Endothelial cell (in vitro differentiated cells): ENCODE measurements at regions not wholly inside any gene's neighbourhood (a gene's known extent, or its start where the extent isn't known, plus 50 kb on each side); places are given as distances from the start of the nearest gene placed in this dataset.

Experiments
- DNase-seq: peaks from one replicate; pipeline ENCODE4 v3.0.0; 2021; ENCODE audit warnings: low spot score
- H3K27ac Mint-ChIP-seq: one replicate; pipeline ENCODE4 v1.8.0; 2021; ENCODE audit warnings: mixed read lengths, inconsistent platforms; ENCODE audit not compliant: unreplicated experiment
- H3K27me3 Mint-ChIP-seq: one replicate; pipeline ENCODE4 v1.8.0; 2021; ENCODE audit warnings: mild to moderate bottlenecking, moderate library complexity, mixed read lengths, inconsistent platforms; ENCODE audit not compliant: unreplicated experiment
- H3K36me3 Mint-ChIP-seq: one replicate; pipeline ENCODE4 v1.8.0; 2021; ENCODE audit warnings: mild to moderate bottlenecking, low read depth, mixed read lengths, inconsistent platforms; ENCODE audit not compliant: unreplicated experiment
- H3K4me1 Mint-ChIP-seq: one replicate; pipeline ENCODE4 v1.8.0; 2021; ENCODE audit warnings: mild to moderate bottlenecking, mixed read lengths, inconsistent platforms; ENCODE audit not compliant: unreplicated experiment
- H3K4me3 Mint-ChIP-seq: one replicate; pipeline ENCODE4 v1.8.0; 2021; ENCODE audit warnings: mild to moderate bottlenecking, mixed read lengths, inconsistent platforms; ENCODE audit not compliant: unreplicated experiment
- H3K9me3 Mint-ChIP-seq: one replicate; pipeline ENCODE4 v1.8.0; 2021; ENCODE audit warnings: mixed read lengths, inconsistent platforms; ENCODE audit not compliant: unreplicated experiment
- TF ChIP-seq, protein P1 (sequence below): fragments of 200-600 bp; sonication (generic); IDR thresholded peaks from one replicate; pipeline ENCODE4 v1.5.0; 2021; ENCODE audit warnings: antibody characterized with exemption; ENCODE audit not compliant: unreplicated experiment

- Mint-ChIP-seq H3K9me3 (no peaks in the 10 kb centered on the region), H3K36me3 (no peaks in the 10 kb centered on the region), H3K4me1 (peaks cover 10% of the 10 kb centered on the region), H3K27me3 (no peaks in the 10 kb centered on the region), H3K27ac (no peak overlapping the region), H3K4me3 (no peak overlapping the region)
- TF ChIP-seq, protein P1, sequence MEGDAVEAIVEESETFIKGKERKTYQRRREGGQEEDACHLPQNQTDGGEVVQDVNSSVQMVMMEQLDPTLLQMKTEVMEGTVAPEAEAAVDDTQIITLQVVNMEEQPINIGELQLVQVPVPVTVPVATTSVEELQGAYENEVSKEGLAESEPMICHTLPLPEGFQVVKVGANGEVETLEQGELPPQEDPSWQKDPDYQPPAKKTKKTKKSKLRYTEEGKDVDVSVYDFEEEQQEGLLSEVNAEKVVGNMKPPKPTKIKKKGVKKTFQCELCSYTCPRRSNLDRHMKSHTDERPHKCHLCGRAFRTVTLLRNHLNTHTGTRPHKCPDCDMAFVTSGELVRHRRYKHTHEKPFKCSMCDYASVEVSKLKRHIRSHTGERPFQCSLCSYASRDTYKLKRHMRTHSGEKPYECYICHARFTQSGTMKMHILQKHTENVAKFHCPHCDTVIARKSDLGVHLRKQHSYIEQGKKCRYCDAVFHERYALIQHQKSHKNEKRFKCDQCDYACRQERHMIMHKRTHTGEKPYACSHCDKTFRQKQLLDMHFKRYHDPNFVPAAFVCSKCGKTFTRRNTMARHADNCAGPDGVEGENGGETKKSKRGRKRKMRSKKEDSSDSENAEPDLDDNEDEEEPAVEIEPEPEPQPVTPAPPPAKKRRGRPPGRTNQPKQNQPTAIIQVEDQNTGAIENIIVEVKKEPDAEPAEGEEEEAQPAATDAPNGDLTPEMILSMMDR, result no peak
- no peak for DNase-seq
These were observed 91.4 kb upstream of the CHST9 start for GRCh38 chr18:27276479-27276878.

DNA sequence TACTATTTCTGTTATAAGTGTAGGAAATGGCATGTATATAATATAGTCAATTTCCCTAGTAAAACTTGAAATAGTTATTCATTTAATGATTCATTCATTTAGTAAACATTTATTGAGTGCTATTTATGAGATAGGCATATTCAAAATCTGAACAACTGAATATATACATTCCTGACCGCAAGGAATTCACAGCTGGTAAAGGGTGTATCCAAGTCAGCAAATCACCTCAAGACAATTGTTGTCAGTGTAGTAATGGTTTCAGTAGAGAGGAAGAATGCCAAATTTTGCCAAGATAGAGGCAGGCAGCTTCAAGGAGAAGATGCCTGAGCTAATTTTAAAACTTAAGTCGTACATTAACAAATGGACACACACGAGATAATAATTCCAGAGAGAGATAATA is 89.8 kb upstream of the CHST9 start:
- H3K36me3 Mint-ChIP-seq, result no peaks in the 10 kb centered on the region
- DNase-seq, result no peak
- H3K4me1 Mint-ChIP-seq, result peaks cover 10% of the 10 kb centered on the region
- H3K27me3 Mint-ChIP-seq, result no peaks in the 10 kb centered on the region
- H3K9me3 Mint-ChIP-seq, result no peaks in the 10 kb centered on the region
- no peak overlapping the region for H3K27ac Mint-ChIP-seq
- no peak overlapping the region for H3K4me3 Mint-ChIP-seq
- TF ChIP-seq, protein P1, result no peak

DNA sequence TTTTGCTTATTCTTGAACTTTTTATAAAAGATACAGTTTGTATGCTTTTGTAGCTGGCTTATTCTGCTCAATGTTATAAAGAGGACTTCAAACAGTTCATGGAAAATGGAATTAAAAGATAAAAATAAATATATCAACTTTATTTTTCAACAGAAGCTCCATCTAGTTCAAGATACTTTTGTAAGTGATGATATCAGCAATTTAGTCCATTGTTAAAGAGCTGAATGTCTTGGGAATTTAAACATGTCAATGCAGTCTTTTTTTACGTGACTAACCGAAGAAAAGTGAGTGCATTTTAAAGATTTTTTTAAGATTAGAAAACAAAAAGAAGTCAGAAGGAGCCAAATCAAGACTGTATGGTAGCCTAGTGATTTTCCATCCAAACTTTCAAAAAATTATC is 85.4 kb upstream of the CHST9 start:
- no peaks in the 10 kb centered on the region for H3K36me3 Mint-ChIP-seq
- H3K9me3 Mint-ChIP-seq, result no peaks in the 10 kb centered on the region
- DNase-seq, result no peak

GRCh38 chr18:27263369-27263768 is 78.3 kb upstream of the CHST9 start:
- Mint-ChIP-seq H3K27ac (no peak overlapping the region), H3K4me3 (no peak overlapping the region), H3K4me1 (no peaks in the 10 kb centered on the region), H3K36me3 (peaks cover 4% of the 10 kb centered on the region), H3K9me3 (no peaks in the 10 kb centered on the region), H3K27me3 (no peaks in the 10 kb centered on the region)
- DNase-seq, result no peak
- TF ChIP-seq, protein P1, result no peak

More for the DNA sequence above, 85.4 kb upstream of the CHST9 start:
- H3K4me1 Mint-ChIP-seq, result no peaks in the 10 kb centered on the region
- TF ChIP-seq, protein P1, result no peak
- H3K4me3 Mint-ChIP-seq, result no peak overlapping the region
- no peak overlapping the region for H3K27ac Mint-ChIP-seq
- H3K27me3 Mint-ChIP-seq, result no peaks in the 10 kb centered on the region

GRCh38 chr18:27261769-27262549 is 76.9 kb upstream of the CHST9 start:
- H3K36me3 Mint-ChIP-seq, result peaks cover 4% of the 10 kb centered on the region
- no peaks in the 10 kb centered on the region for H3K9me3 Mint-ChIP-seq
- TF ChIP-seq, protein P1, result no peak

More at GRCh38 chr18:27261769-27262549, 76.9 kb upstream of the CHST9 start:
- no peaks in the 10 kb centered on the region for H3K4me1 Mint-ChIP-seq
- no peak for DNase-seq
- H3K4me3 Mint-ChIP-seq, result no peak overlapping the region
- H3K27ac Mint-ChIP-seq, result no peak overlapping the region
- no peaks in the 10 kb centered on the region for H3K27me3 Mint-ChIP-seq
